H9 (cell line): ENCODE measurements at regions not wholly inside any gene's neighbourhood (a gene's known extent, or its start where the extent isn't known, plus 50 kb on each side); places are given as distances from the start of the nearest gene placed in this dataset.

Experiments used
- DNase-seq: peaks from one replicate; pipeline ENCODE4 v3.0.0-alpha.2; 2017
- H2AFZ ChIP-seq: one replicate; pipeline ENCODE4 v1.6.1; 2013; ENCODE audit warnings: mild to moderate bottlenecking, low read length, control low read depth, moderate library complexity
- H2AK5ac ChIP-seq: 2 replicates; pipeline ENCODE4 v1.6.1; 2013; ENCODE audit warnings: low read length, control low read depth, mixed read lengths; ENCODE audit not compliant: insufficient read length
- H2BK120ac ChIP-seq: one replicate; pipeline ENCODE4 v1.6.1; 2013; ENCODE audit warnings: low read depth, mild to moderate bottlenecking, low read length, control low read depth, inconsistent platforms; ENCODE audit not compliant: poor library complexity, severe bottlenecking
- H2BK12ac ChIP-seq: 2 replicates; pipeline ENCODE4 v1.6.1; 2013; ENCODE audit warnings: low read length, control low read depth, mixed read lengths, low read depth; ENCODE audit not compliant: insufficient read length
- H2BK15ac ChIP-seq: 2 replicates; pipeline ENCODE4 v1.6.1; 2013; ENCODE audit warnings: low read depth, low read length, control low read depth
- H2BK20ac ChIP-seq: one replicate; pipeline ENCODE4 v1.6.1; 2013; ENCODE audit warnings: low read depth, mild to moderate bottlenecking, low read length, control low read depth, inconsistent platforms; ENCODE audit not compliant: poor library complexity, severe bottlenecking
- H2BK5ac ChIP-seq: 2 replicates; pipeline ENCODE4 v1.6.1; 2013; ENCODE audit warnings: low read length, control low read depth, mixed read lengths; ENCODE audit not compliant: insufficient read length
- H3K14ac ChIP-seq: 2 replicates; pipeline ENCODE4 v1.6.1; 2013; ENCODE audit warnings: low read length, control low read depth; ENCODE audit not compliant: insufficient read depth
- H3K18ac ChIP-seq: 2 replicates; pipeline ENCODE4 v1.6.1; 2013; ENCODE audit warnings: low read depth, mild to moderate bottlenecking, mixed read lengths, low read length, control low read depth; ENCODE audit not compliant: insufficient read length
- H3K23ac ChIP-seq: 2 replicates; pipeline ENCODE4 v1.6.1; 2013; ENCODE audit warnings: low read length, control low read depth, mixed read lengths, low read depth; ENCODE audit not compliant: insufficient read length
- H3K23me2 ChIP-seq: 2 replicates; pipeline ENCODE4 v1.6.1; 2013; ENCODE audit warnings: low read depth, mild to moderate bottlenecking, mixed read lengths, low read length, control low read depth; ENCODE audit not compliant: insufficient read length, poor library complexity, severe bottlenecking
- H3K27ac ChIP-seq: 2 replicates; pipeline ENCODE4 v1.5.1; 2013; ENCODE audit warnings: low read length, control low read depth, mixed read lengths, low read depth; ENCODE audit not compliant: insufficient read length
- H3K27me3 ChIP-seq: 2 replicates; pipeline ENCODE4 v1.6.1; 2013; ENCODE audit warnings: low read length, control low read depth, inconsistent platforms; ENCODE audit not compliant: insufficient read depth
- H3K4ac ChIP-seq: 2 replicates; pipeline ENCODE4 v1.6.1; 2013; ENCODE audit warnings: low read depth, mild to moderate bottlenecking, control low read depth, inconsistent platforms, low read length, moderate library complexity
- H3K4me1 ChIP-seq: 2 replicates; pipeline ENCODE4 v1.6.1; 2013; ENCODE audit warnings: low read length, control low read depth, inconsistent platforms; ENCODE audit not compliant: insufficient read depth
- H3K4me2 ChIP-seq: 2 replicates; pipeline ENCODE4 v1.6.1; 2013; ENCODE audit warnings: low read length, control low read depth, mixed read lengths; ENCODE audit not compliant: insufficient read length, insufficient read depth
- H3K56ac ChIP-seq: 2 replicates; pipeline ENCODE4 v1.6.1; 2013; ENCODE audit warnings: low read depth, mild to moderate bottlenecking, mixed read lengths, low read length, control low read depth; ENCODE audit not compliant: insufficient read length
- H3K79me1 ChIP-seq: 2 replicates; pipeline ENCODE4 v1.6.1; 2013; ENCODE audit warnings: low read depth, mild to moderate bottlenecking, moderate library complexity, low read length, control low read depth, inconsistent platforms; ENCODE audit not compliant: insufficient read depth, poor library complexity, severe bottlenecking
- H3K79me2 ChIP-seq: 2 replicates; pipeline ENCODE4 v1.6.1; 2013; ENCODE audit warnings: low read length, control low read depth, inconsistent platforms; ENCODE audit not compliant: insufficient read depth
- H3K9ac ChIP-seq: 2 replicates; pipeline ENCODE4 v1.6.1; 2013; ENCODE audit warnings: low read length, control low read depth, mixed read lengths; ENCODE audit not compliant: insufficient read length; ENCODE audit errors: extremely low read depth
- H3K9me3 ChIP-seq: one replicate; pipeline ENCODE4 v1.6.1; 2013; ENCODE audit warnings: low read depth, low read length, inconsistent platforms; ENCODE audit not compliant: control insufficient read depth
- H3T11ph ChIP-seq: one replicate; pipeline ENCODE4 v1.6.1; 2013; ENCODE audit warnings: mild to moderate bottlenecking, low read length, control low read depth, inconsistent platforms
- H4K20me1 ChIP-seq: one replicate; pipeline ENCODE4 v1.6.1; 2013; ENCODE audit not compliant: control insufficient read depth, insufficient read length, insufficient read depth
- H4K5ac ChIP-seq: 2 replicates; pipeline ENCODE4 v1.6.1; 2013; ENCODE audit warnings: low read depth, mild to moderate bottlenecking, mixed read lengths, low read length, control low read depth; ENCODE audit not compliant: insufficient read length
- H4K8ac ChIP-seq: replicated peaks from 2 replicates; pipeline ENCODE4 v1.6.1; 2013; ENCODE audit warnings: low read length, control low read depth, mixed read lengths, low read depth; ENCODE audit not compliant: insufficient read length
- H4K91ac ChIP-seq: 2 replicates; pipeline ENCODE4 v1.6.1; 2013; ENCODE audit warnings: low read depth, mild to moderate bottlenecking, moderate library complexity, mixed read lengths, low read length, control low read depth; ENCODE audit not compliant: insufficient read length
- H3K27ac Mint-ChIP-seq, 3 experiments: 2 replicates in 2 of 3; 3 replicates in 1 of 3; pipeline ENCODE4 v1.8.0; 2020 to 2021; ENCODE audit warnings: mixed read lengths in 3 of 3, mild to moderate bottlenecking in 1 of 3, moderate library complexity in 1 of 3
- H3K27me3 Mint-ChIP-seq: 2 replicates; pipeline ENCODE4 v1.8.0; 2021; ENCODE audit warnings: low read depth, mild to moderate bottlenecking, moderate library complexity, mixed read lengths
- H3K36me3 Mint-ChIP-seq, 3 experiments: 2 replicates in 2 of 3; 3 replicates in 1 of 3; pipeline ENCODE4 v1.8.0; 2020 to 2021; ENCODE audit warnings: low read depth in 3 of 3, mixed read lengths in 3 of 3; ENCODE audit not compliant: insufficient read depth in 1 of 3
- H3K4me1 Mint-ChIP-seq, 2 experiments: 2 replicates each; pipeline ENCODE4 v1.8.0; 2020; ENCODE audit warnings: mixed read lengths in 2 of 2
- H3K4me3 Mint-ChIP-seq, 2 experiments: 2 replicates in 1 of 2; 3 replicates in 1 of 2; pipeline ENCODE4 v1.8.0; 2020 to 2021; ENCODE audit warnings: mild to moderate bottlenecking in 2 of 2, mixed read lengths in 2 of 2, moderate library complexity in 1 of 2
- H3K9me3 Mint-ChIP-seq, 2 experiments: 2 replicates in 1 of 2; 3 replicates in 1 of 2; pipeline ENCODE4 v1.8.0; 2020; ENCODE audit warnings: mild to moderate bottlenecking in 2 of 2, mixed read lengths in 2 of 2, moderate library complexity in 1 of 2
- CTCF ChIP-seq: fragments of 200-600 bp; sonication (generic); conservative IDR thresholded peaks from 3 replicates; pipeline ENCODE4 v1.8.0; 2021; ENCODE audit warnings: antibody characterized with exemption, mild to moderate bottlenecking
- WGBS: extraction: QIAGEN DNeasy Blood & Tissue Kit; methylation state at CpG from one replicate; pipeline ENCODE4 v1.1.7; 2013; ENCODE audit warnings: missing lambda C conversion rate, low lambda C conversion rate, mixed read lengths; ENCODE audit not compliant: insufficient read length; ENCODE audit errors: extremely low coverage; 5-methylcytosine and 5-hydroxymethylcytosine counted together

GRCh38 chr16:9660898-9661297, 521.3 kb downstream of the GRIN2A start:
- Histone ChIP-seq H4K20me1 (no peaks in the 10 kb centered on the region), H3K4me1 (peaks cover 8% of the 10 kb centered on the region; the same call in 1 of the 2 replicates), H3K14ac (no peak overlapping the region), H2BK5ac (no peak overlapping the region), H3K9ac (no peak overlapping the region), H4K91ac (no peak overlapping the region), H3K23ac (no peak overlapping the region), H4K5ac (no peak overlapping the region), H2AK5ac (no peak overlapping the region), H2BK20ac (no peak overlapping the region), H4K8ac (no peak overlapping the region), H3K56ac (no peak overlapping the region), H2BK12ac (no peak overlapping the region), H3K4ac (no peak overlapping the region), H3K23me2 (no peaks in the 10 kb centered on the region), H2AFZ (no peak overlapping the region), H2BK15ac (no peak overlapping the region), H3K4me2 (no peak overlapping the region), H3K27ac (no peak overlapping the region), H3K27me3 (no peaks in the 10 kb centered on the region), H3K79me1 (no peaks in the 10 kb centered on the region), H3K9me3 (no peaks in the 10 kb centered on the region), H3T11ph (no peak overlapping the region), H3K18ac (no peak overlapping the region), H2BK120ac (no peak overlapping the region), H3K79me2 (no peaks in the 10 kb centered on the region)
- Mint-ChIP-seq H3K9me3 (peaks cover 0 to 4% of the 10 kb centered on the region in 2 experiments; a peak in 2 of 5 replicates), H3K27ac (no peak overlapping the region), H3K36me3 (peaks cover 4 to 16% (median 5%) of the 10 kb centered on the region in 3 experiments; a peak in 5 of 7 replicates), H3K4me3 (no peak overlapping the region), H3K27me3 (no peaks in the 10 kb centered on the region), H3K4me1 (peaks cover 19 to 25% of the 10 kb centered on the region in 2 experiments)
- no CpG with 5 or more reads among the region's 6 CpGs for WGBS
- no peak for TF ChIP-seq CTCF
- DNase-seq = no peak
